Mucosa of stomach (tissue), 1 donor: ENCODE measurements at regions not wholly inside any gene's neighbourhood (a gene's known extent, or its start where the extent isn't known, plus 50 kb on each side); places are given as distances from the start of the nearest gene placed in this dataset.

Experiments used
- H3K27me3 ChIP-seq: one replicate; pipeline ENCODE4 v1.7.0; 2013; ENCODE audit warnings: mild to moderate bottlenecking, low read length; ENCODE audit not compliant: control insufficient read depth, insufficient read depth
- H3K36me3 ChIP-seq: one replicate; pipeline ENCODE4 v1.7.0; 2013; ENCODE audit warnings: low read length; ENCODE audit not compliant: control insufficient read depth, insufficient read depth
- H3K4me1 ChIP-seq: one replicate; pipeline ENCODE4 v1.7.0; 2013; ENCODE audit warnings: mild to moderate bottlenecking, low read length; ENCODE audit not compliant: control insufficient read depth, insufficient read depth
- H3K4me3 ChIP-seq: one replicate; pipeline ENCODE4 v1.7.0; 2013; ENCODE audit warnings: low read length
- H3K9ac ChIP-seq: one replicate; pipeline ENCODE4 v1.7.0; 2013; ENCODE audit warnings: mild to moderate bottlenecking, low read length, moderate library complexity
- H3K9me3 ChIP-seq: one replicate; pipeline ENCODE4 v1.7.0; 2013; ENCODE audit warnings: mild to moderate bottlenecking, low read length, moderate library complexity; ENCODE audit not compliant: control insufficient read depth
- donor health status: Pancreatic carcinoma.

DNA sequence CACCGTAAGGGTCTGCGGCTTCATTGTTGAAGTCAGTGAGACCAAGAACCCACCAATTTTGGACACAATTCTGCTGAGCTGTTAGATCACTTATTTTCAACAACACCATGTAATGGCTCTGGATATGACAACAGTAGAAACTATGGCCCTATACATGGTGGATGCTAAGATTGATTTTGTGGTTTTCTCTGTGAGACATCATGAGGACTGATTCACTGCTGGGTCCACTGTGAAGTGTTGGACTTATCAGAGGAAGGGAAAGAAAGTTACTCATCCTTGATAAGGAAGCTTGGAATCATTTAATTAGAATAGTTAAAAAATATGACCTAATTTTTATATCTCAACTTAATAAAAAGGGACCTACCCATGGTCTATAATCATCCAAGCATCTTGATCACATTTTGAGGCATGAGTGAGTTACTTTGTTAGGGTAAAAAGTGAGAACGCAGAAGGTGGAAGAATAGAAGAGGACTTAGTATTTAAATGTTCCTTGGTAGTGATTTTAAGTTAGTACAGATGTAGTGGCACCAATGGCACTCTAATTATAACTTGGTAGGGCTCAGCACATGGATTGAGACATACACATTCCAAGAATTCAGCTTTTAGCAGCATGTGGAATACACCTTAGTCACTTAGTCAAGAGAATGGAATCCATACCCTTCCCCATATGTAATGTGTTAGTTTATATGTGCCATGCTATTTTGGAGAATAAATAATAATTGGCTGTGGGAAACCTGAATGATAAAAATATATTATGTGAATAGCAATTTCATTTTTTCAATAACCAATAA, 123.5 kb upstream of the CD180 start:
- H3K27me3 ChIP-seq: no peaks in the 10 kb centered on the region
- H3K9ac ChIP-seq: no peak overlapping the region
- H3K4me1 ChIP-seq: no peaks in the 10 kb centered on the region
- no peaks in the 10 kb centered on the region for H3K9me3 ChIP-seq
- H3K36me3 ChIP-seq: no peaks in the 10 kb centered on the region
- H3K4me3 ChIP-seq: no peak overlapping the region

DNA sequence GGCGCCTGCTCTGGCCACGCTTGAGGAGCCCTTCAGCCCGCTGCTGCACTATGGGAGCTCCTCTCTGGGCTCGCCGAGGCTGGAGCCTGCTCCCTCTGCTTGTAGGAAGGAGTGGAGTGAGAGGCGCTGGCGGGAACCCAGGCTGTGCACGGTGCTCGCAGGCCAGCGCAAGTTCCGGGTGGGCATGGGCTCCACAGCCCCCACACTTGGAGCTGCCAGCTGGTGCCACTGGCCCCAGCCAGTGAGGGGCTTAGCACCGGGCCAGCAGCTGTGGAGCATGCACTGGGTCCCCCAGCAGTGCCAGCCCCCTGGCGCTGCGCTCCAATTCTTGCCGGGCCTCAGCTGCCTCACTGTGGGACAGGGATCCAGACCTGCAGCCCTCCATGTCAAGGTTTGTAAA, 122.1 kb upstream of the CD180 start:
- no peaks in the 10 kb centered on the region for H3K36me3 ChIP-seq
- no peak overlapping the region for H3K4me3 ChIP-seq
- H3K4me1 ChIP-seq: no peaks in the 10 kb centered on the region

GRCh38 chr5:67317603-67318002, 121.0 kb upstream of the CD180 start:
- no peaks in the 10 kb centered on the region for H3K36me3 ChIP-seq

More for the DNA sequence above, 122.1 kb upstream of the CD180 start:
- Histone ChIP-seq H3K9me3 (no peaks in the 10 kb centered on the region), H3K9ac (no peak overlapping the region), H3K27me3 (no peaks in the 10 kb centered on the region)

DNA sequence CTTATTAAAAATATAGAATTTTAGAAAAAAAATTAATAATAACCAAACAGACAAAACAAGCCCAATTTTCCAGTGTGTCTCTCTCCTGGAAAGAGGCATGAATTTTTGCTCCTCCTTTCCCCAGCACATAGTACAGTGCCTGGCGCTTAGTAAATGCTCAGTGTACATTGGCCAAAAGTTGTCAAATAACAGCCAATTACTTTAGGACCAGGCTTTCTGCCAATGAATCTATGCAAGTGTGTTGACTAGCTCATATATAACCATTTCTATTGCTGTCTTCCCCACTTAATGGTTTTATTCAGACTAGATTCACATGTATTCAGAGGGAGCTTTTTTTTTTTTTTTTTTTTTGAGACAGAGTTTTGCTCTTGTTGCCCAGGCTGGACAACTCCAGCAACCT, 120.1 kb upstream of the CD180 start:
- H3K36me3 ChIP-seq: no peaks in the 10 kb centered on the region
- H3K9ac ChIP-seq: no peak overlapping the region
- no peak overlapping the region for H3K4me3 ChIP-seq
- no peaks in the 10 kb centered on the region for H3K9me3 ChIP-seq
- no peaks in the 10 kb centered on the region for H3K27me3 ChIP-seq
- no peaks in the 10 kb centered on the region for H3K4me1 ChIP-seq

More at GRCh38 chr5:67317603-67318002, 121.0 kb upstream of the CD180 start:
- no peaks in the 10 kb centered on the region for H3K4me1 ChIP-seq
- H3K4me3 ChIP-seq: no peak overlapping the region
- no peaks in the 10 kb centered on the region for H3K27me3 ChIP-seq
- no peaks in the 10 kb centered on the region for H3K9me3 ChIP-seq
- no peak overlapping the region for H3K9ac ChIP-seq

DNA sequence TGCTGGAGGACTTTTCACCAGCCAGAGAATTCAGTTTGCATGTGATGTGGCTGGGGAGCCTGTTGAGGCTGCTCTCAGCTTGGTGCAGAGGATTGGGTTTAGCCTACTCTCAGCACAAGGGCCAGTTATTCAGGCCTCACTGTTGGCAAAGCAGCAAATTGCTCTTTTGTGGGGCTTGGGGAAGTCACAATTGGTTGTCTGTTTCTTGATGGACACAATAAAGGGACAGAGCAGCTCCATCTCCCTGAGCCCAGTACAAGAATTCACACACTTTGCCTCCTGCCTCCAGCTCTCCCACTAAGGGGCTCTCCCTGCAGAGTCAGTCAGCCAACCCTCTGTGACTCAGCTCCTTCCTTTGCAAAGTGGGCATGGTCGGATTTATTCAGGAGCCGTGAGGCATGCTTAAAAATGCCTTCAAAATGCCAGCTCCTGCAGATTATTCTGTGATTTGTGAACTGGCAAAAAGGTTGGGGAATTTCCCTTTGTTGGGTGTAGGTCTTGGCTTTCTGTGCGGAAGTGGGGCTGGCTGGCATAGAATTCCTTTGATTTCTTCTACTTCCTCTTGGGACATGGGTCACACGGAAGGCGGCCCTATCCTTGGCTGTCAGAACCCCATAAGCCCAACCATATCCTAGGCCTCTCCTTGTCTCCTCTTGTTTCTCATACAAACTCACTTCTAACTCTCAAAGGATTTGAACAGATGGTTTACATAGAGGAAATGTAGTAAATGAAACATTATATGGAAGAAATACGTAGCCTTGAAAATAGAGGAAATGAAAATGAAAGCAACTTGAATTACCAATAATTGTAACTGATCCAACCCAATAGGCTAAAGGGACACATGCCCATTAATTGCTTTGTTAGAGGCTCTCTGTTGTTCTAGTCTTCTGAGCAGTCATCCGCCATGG, 118.7 kb upstream of the CD180 start:
- H3K9ac ChIP-seq: no peak overlapping the region
- H3K4me3 ChIP-seq: no peak overlapping the region
- H3K36me3 ChIP-seq: no peaks in the 10 kb centered on the region
- no peaks in the 10 kb centered on the region for H3K4me1 ChIP-seq
- H3K27me3 ChIP-seq: no peaks in the 10 kb centered on the region
- H3K9me3 ChIP-seq: no peaks in the 10 kb centered on the region

DNA sequence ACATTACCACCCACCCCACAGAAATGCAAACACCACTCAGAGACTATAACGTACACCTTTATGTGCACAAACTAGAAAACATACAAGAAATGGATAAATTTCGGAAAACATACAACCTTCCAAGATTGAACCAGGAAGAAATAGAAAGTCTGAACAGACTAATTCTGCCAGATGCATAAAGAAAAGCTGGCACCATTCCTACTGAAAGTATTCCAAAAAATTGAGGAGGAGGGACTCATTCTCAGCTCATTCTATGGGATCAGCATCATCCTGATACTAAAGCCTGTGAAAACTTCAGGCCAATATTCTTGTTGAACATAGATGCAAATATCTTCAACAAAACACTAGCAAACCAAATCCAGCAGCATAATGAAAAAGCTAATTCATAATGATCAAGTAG, 115.1 kb upstream of the CD180 start:
- no peaks in the 10 kb centered on the region for H3K36me3 ChIP-seq
- H3K9ac ChIP-seq: no peak overlapping the region
- no peaks in the 10 kb centered on the region for H3K9me3 ChIP-seq
- H3K4me3 ChIP-seq: no peak overlapping the region
- no peaks in the 10 kb centered on the region for H3K27me3 ChIP-seq
- no peaks in the 10 kb centered on the region for H3K4me1 ChIP-seq

DNA sequence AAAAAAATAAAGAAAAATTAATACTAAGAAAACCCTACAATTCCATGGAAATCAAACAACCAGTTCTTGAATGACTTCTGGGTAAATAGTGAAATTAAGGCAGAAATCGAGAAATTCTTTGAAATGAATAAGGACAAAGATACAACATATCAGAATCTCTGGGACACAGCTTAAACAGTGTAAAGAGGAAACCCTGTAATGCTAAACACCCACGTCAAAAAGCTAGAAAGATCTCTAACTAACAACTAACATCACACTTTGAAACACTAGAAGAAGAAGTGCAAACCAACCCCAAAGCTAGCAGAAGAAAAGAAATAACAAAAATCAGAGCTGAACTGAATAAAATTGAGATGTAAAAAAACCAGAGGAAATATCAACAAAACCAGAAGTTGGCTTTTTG, 114.6 kb upstream of the CD180 start:
- H3K9ac ChIP-seq: no peak overlapping the region
- H3K27me3 ChIP-seq: no peaks in the 10 kb centered on the region
- no peaks in the 10 kb centered on the region for H3K36me3 ChIP-seq
- no peaks in the 10 kb centered on the region for H3K9me3 ChIP-seq
- H3K4me1 ChIP-seq: peaks cover under 1% of the 10 kb centered on the region
- H3K4me3 ChIP-seq: no peak overlapping the region

DNA sequence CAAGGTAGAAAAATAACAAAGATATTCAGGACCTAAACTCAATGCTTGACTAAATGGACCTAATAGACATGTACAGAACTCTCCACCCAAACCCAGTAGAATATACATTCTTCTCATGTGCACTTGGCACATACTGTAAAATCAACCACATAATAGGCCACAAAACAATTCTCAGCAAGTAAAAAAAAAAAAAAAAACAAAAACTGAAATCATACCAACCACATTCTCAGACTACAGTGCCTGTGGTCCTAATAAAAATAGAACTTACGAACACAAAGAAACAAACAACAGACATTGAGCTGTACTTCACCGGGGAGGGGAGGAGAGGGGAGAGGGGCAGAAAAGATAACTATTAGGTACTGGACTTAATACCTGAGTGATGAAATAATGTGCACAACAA, 114.1 kb upstream of the CD180 start:
- Histone ChIP-seq H3K9me3 (no peaks in the 10 kb centered on the region), H3K36me3 (no peaks in the 10 kb centered on the region), H3K4me3 (no peak overlapping the region), H3K4me1 (peaks cover 3% of the 10 kb centered on the region), H3K27me3 (no peaks in the 10 kb centered on the region), H3K9ac (no peak overlapping the region)

DNA sequence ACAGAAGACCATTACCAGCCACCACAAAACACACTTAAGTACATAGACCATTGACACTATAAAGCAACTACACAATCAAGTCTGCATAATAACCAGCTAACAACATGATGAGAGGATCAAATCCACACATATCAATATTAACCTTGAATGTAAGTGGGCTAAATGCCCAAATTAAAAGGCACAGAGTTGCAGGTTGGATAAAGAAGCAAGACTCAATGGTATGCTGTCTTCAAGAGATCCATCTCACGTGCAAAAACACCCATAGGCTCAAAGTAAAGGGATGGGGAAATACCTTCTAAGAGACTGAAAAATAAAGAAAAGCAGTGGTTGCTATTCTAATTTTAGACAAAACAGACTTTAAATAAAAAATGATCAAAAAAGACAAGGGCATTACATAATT, 113.6 kb upstream of the CD180 start:
- Histone ChIP-seq H3K9ac (no peak overlapping the region), H3K4me3 (no peak overlapping the region), H3K9me3 (no peaks in the 10 kb centered on the region), H3K36me3 (no peaks in the 10 kb centered on the region), H3K27me3 (no peaks in the 10 kb centered on the region), H3K4me1 (peaks cover 3% of the 10 kb centered on the region)

DNA sequence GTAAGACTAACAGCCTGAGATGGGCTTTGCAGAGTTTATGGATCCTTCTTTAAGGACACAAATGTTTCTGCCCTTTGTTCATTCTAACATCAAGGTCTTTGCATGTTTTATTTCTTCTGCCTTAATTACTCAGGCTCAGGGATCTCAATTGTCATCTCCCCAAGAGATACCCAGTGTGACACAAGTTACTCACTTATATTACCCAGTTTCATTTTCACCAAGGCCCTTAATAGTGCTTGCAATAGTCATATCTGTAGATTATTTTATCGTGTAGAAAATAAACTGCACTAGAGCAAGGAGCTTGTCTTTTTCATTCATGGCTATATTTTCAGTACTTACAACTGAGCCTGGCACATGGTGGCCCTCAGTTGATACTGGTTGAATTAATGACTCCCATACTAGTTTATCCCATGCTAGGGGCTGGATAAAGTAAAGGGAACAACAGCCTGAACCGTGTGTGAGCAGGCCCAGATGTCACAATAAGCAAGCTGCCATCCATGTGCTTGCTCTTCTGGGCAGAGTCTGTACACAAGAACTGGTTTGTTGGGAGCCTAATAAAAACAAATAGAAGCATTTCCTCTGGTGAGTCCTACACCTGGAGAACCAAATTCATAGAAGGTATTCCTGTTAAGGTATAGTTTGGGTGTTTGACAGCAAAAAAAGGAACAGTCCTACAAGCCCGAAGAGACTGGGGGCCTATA, 112.5 kb upstream of the CD180 start:
- Histone ChIP-seq H3K9ac (no peak overlapping the region), H3K4me1 (peaks cover 3% of the 10 kb centered on the region), H3K36me3 (no peaks in the 10 kb centered on the region), H3K27me3 (no peaks in the 10 kb centered on the region), H3K9me3 (no peaks in the 10 kb centered on the region), H3K4me3 (no peak overlapping the region)

- no peaks in the 10 kb centered on the region for H3K9me3 ChIP-seq
- H3K4me3 ChIP-seq: no peak overlapping the region
- H3K27me3 ChIP-seq: no peaks in the 10 kb centered on the region
- H3K4me1 ChIP-seq: peaks cover 3% of the 10 kb centered on the region
- H3K9ac ChIP-seq: no peak overlapping the region
- H3K36me3 ChIP-seq: no peaks in the 10 kb centered on the region
Measured at GRCh38 chr5:67306965-67307607, 110.5 kb upstream of the CD180 start.
